Stimulated activated naive CD8-positive, alpha-beta T cell treated with anti-CD3 and anti-CD28 coated beads, Interleukin-15, amount 100 ng/mL, for 72 hours (primary cell): ENCODE measurements at regions not wholly inside any gene's neighbourhood (a gene's known extent, or its start where the extent isn't known, plus 50 kb on each side); places are given as distances from the start of the nearest gene placed in this dataset.

ENCODE experiments used
- ATAC-seq: fragments of 150-1000 bp; cut with Tn5 transposase; 2 replicates; pipeline ENCODE4 v1.10.0; 2021; ENCODE audit warnings: mild to moderate bottlenecking, moderate library complexity
- DNase-seq, 2 donors: peaks; one replicate each; pipeline ENCODE4 v3.0.0; 2021 to 2022
- H3K27ac Mint-ChIP-seq, 2 donors: one replicate each; pipeline ENCODE4 v1.8.0; 2022; ENCODE audit warnings: mild to moderate bottlenecking in 2 of 2, mixed read lengths in 2 of 2, moderate library complexity in 2 of 2
- H3K27me3 Mint-ChIP-seq: one replicate; pipeline ENCODE4 v1.8.0; 2022; ENCODE audit warnings: mixed read lengths
- H3K4me1 Mint-ChIP-seq: one replicate; pipeline ENCODE4 v1.8.0; 2022; ENCODE audit warnings: mild to moderate bottlenecking, mixed read lengths
- H3K4me3 Mint-ChIP-seq, 2 donors: one replicate each; pipeline ENCODE4 v1.8.0; 2022; ENCODE audit warnings: mild to moderate bottlenecking in 2 of 2, mixed read lengths in 2 of 2, moderate library complexity in 1 of 2
- H3K9me3 Mint-ChIP-seq, 2 donors: one replicate each; pipeline ENCODE4 v1.8.0; 2022; ENCODE audit warnings: mixed read lengths in 2 of 2

DNA sequence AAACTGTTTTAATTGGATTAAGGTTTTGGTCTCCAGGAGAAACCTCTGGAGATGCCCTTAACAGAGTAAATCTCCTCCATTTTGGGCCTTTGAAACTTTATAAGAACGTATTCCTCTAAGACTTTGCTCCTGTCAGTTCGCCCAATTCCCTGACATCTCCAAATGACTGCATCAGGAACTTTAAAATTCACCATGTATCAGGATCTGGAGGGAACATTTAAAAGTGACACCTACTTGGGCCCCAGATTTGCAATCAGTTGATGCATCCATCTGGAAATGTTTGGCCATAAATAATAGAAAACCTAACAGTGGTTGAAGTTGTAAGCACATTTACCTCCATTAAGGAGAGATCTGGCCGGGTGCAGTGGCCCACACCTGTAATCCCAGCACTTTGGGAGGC is 144.1 kb upstream of the WSCD2 start:
- DNase-seq (no peak), ATAC-seq (no peak)
- Mint-ChIP-seq H3K4me1 (no peaks in the 10 kb centered on the region), H3K27me3 (peaks cover 19% of the 10 kb centered on the region), H3K27ac (no peak overlapping the region), H3K9me3 (no peaks in the 10 kb centered on the region), H3K4me3 (no peak overlapping the region)

DNA sequence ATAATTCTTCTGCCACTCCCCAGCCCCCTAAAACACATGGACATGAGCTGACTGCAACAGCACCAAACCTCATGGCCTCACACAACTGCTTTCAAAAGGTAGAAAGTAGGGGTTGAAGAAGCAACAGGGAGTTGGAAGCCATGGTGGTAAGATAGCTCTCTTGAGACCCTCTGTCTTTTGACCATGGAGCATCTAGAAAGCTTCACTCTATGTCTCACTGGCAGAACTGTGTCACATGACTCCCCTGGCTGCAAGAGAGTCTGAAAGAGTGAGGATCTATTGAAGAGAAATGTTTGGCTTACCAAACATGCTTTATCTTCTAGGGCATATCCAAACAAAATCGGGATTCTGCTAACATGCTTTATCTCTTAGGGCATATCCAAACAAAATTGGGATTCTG is 142.9 kb upstream of the WSCD2 start:
- ATAC-seq (no peak), DNase-seq (no peak)
- H3K27me3 Mint-ChIP-seq: peaks cover 19% of the 10 kb centered on the region
- H3K9me3 Mint-ChIP-seq: no peaks in the 10 kb centered on the region
- no peak overlapping the region for H3K27ac Mint-ChIP-seq
- no peaks in the 10 kb centered on the region for H3K4me1 Mint-ChIP-seq
- no peak overlapping the region for H3K4me3 Mint-ChIP-seq

DNA sequence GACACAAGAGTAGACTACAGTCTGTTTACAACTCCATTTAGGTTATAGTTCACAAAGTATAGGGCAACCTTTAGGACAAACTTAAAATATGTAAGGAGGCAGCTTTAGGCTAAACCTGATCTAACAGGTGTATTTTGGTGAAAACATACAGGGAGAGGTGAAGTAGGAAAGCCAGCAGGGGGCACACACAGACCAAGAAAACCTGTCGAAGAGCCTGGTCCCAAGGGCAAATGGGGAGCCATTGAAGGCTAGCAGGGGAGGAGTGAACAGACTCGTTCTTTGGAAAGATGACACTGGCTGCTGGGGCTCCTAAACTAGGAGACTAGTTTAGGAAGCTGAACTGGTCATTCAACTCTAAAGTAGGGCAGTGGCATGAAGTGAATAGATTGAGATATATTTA is 138.8 kb upstream of the WSCD2 start:
- DNase-seq (peak; percentile 17 to 27), ATAC-seq (no peak)
- no peaks in the 10 kb centered on the region for H3K4me1 Mint-ChIP-seq
- no peaks in the 10 kb centered on the region for H3K9me3 Mint-ChIP-seq
- H3K27ac Mint-ChIP-seq: no peak overlapping the region
- H3K4me3 Mint-ChIP-seq: no peak overlapping the region
- H3K27me3 Mint-ChIP-seq: peaks cover 15% of the 10 kb centered on the region

DNA sequence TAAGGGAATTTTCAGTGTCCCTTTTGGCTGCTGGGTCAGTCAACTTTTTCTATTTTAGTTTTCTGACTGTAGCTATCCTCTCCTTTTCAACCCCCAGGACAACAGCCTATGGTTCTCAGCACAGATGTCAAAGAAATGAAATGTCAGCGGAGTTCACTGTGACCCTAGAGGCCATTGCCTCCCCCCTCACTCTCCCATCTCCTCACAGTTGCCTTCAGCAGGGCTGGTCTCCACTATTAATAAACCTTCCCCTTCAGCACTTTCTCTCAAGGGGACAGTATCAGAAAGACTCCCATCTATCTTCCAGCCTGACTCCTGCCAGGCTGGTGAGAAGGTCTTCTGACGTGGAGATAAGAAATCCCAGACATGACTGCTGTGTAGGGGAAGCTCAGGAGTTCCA is 137.1 kb upstream of the WSCD2 start:
- ATAC-seq (no peak), DNase-seq (no peak)
- Mint-ChIP-seq H3K4me3 (no peak overlapping the region), H3K27me3 (peaks cover 26% of the 10 kb centered on the region), H3K4me1 (no peaks in the 10 kb centered on the region), H3K27ac (no peak overlapping the region), H3K9me3 (no peaks in the 10 kb centered on the region)

DNA sequence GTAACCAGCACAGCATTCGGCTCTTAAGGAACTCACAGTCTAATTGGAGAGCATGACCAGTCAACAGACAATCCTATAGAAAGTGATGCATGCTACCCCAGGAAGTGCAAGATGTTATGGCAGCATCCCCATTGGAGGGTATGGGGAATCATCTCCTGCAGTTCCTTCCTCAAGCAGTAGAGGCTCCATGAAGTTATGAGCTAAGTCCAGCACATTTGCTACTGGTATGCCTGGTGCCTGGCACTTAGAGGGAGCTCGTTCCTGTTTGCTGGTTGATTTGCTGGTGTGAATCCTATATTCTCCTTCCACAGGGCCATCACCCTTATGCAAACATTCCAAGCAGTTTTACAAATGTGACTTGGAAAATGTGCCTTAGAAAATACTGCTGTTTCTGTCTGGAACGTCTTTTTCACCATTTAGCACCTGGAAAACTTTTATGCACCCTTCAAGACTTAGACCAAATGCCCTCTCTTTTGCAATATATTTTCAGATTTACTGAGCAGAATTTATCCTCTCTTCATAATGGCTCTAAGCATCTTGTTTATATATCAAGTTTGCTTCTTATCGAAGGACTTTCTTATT is 136.1 kb upstream of the WSCD2 start:
- ATAC-seq (peak; percentile 64), DNase-seq (peak; percentile 2 to 11)
- H3K4me1 Mint-ChIP-seq: no peaks in the 10 kb centered on the region
- no peaks in the 10 kb centered on the region for H3K9me3 Mint-ChIP-seq
- peaks cover 34% of the 10 kb centered on the region for H3K27me3 Mint-ChIP-seq
- no peak overlapping the region for H3K4me3 Mint-ChIP-seq
- no peak overlapping the region for H3K27ac Mint-ChIP-seq

DNA sequence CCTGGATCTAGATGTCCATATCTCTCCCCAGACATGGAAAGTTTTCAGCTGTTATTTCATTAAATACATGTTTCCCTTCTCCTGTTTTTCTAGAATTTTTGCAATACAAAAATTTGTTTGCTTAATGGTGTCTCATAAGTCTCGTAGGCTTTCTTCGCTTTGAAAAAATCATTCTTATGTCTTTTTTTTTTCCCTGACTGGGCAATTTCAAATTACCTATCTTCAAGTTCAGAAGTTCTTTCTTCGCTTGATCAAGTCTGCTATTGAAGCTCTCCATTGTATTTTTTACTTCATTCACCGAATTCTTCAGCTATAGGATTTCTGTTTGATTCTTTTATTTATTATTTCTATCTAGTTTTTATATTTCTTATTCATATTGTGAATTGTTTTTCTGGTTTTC is 130.2 kb upstream of the WSCD2 start:
- ATAC-seq (no peak), DNase-seq (no peak)
- Mint-ChIP-seq H3K27me3 (peaks cover 31% of the 10 kb centered on the region), H3K9me3 (peaks cover 0 to 8% of the 10 kb centered on the region in 2 donors), H3K27ac (no peak overlapping the region), H3K4me1 (no peaks in the 10 kb centered on the region), H3K4me3 (no peak overlapping the region)

DNA sequence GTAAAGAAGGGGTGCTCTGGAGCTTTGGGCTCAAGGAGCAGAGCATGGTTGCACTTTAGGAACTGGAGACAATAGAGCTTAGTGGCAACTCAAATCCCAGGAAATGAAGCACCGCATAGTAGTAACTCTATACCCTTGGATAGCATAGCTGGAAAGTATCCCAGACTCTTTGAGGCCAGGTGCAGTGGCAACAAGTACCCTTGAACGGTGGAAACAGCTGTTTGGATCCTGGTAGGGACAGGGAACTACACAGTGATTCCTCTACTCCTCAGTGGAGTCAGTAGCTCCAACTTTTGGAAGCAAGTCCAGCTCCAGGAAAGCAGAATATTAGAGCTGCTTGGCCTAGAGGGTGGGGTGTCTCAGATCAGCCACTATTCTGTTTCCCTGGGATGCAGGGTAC is 129.0 kb upstream of the WSCD2 start:
- Mint-ChIP-seq H3K9me3 (peaks cover 0 to 8% of the 10 kb centered on the region in 2 donors), H3K4me3 (no peak overlapping the region), H3K27ac (no peak overlapping the region), H3K27me3 (peaks cover 28% of the 10 kb centered on the region), H3K4me1 (no peaks in the 10 kb centered on the region)
- DNase-seq (no peak), ATAC-seq (no peak)

DNA sequence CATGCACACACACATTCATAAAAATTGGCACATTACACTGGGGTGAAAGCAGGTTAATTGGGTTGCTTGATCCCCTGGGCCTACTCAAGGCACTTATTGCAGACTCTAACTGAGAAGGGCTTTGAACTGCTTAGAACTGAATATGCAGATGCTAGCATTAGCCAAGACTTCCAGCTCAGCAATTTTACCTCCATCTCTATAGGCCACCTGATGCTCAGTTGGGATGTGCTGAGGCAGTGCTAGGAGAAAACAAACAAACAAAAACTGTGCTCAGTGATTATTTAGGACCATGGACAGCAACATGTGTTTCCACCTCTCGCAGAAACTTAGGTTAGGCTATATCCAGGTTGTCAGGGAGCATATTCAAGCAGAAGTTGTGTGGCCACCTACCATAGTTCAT is 124.8 kb upstream of the WSCD2 start:
- no peak overlapping the region for H3K27ac Mint-ChIP-seq
- no peak for DNase-seq
- H3K4me3 Mint-ChIP-seq: no peak overlapping the region
- H3K9me3 Mint-ChIP-seq: peaks cover 0 to 6% of the 10 kb centered on the region in 2 donors
- no peak for ATAC-seq
- H3K4me1 Mint-ChIP-seq: peaks cover 4% of the 10 kb centered on the region
- peaks cover 15% of the 10 kb centered on the region for H3K27me3 Mint-ChIP-seq

DNA sequence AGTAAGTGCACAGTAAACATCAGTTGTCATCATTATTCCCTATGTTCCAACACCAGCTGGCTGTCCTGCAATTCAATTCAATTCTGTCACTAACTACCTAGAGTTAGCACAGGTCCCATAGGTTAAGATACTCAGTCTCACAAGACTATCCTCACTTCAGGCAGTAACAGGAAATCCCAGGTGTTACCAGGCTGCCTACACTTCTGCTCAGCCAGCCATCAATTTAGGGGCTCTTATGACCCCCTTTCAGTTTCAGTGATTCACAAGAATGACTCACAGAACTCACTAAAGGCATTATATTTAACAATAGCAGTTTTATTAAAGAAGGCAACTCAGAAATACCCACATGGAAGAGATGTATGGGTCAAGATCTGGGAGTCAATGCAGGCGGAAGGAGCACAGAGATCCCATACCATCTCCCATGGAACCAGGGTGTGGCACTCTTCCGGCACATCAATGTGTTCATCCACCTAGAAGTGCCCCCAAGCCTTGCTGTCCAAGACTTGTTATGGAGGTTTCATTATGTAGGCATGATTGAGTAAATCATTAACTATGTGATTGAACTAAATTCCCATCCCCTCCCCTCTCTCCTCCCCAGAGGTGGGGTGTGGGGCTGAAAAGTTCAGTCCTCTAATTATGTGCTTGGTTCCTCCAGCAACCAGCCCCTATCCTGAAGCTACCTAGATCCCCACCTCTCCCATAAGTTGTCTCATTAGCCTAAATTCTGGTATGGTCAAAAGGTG is 120.8 kb upstream of the WSCD2 start:
- Mint-ChIP-seq H3K4me1 (peaks cover 4% of the 10 kb centered on the region), H3K27me3 (peaks cover 19% of the 10 kb centered on the region), H3K4me3 (no peak overlapping the region), H3K27ac (no peak overlapping the region), H3K9me3 (no peaks in the 10 kb centered on the region)
- ATAC-seq (peak; percentile 48), DNase-seq (no peak)

DNA sequence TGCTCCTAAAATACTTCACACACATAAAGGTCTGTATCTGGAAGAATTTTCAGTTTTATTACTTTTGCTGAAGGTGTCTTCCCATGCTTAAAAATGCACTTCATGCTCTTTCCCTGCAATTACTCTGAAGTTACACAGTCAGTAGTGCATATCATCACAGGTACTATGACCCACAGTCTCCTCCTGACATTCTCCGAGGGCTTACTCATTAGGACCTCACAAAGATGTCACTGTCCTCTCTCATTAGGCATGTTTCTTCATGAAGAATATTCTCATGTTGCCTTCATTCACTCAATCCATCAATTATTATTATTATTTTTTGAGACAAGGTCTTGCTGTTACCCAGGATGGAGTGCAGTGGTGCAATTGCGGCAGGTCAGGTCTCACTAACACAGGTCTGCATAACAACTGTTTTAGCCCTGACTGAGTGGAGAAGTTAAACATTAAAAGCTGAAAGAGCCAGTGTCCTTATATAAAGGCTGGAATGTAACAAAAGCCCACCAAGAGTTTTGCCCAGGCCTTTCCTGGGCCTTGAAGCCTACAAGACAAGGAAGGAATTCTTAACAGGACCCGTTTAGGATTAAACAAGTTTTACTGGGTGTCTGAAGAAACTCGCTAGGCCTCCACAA is 119.5 kb upstream of the WSCD2 start:
- peaks cover 28% of the 10 kb centered on the region for H3K27me3 Mint-ChIP-seq

DNA sequence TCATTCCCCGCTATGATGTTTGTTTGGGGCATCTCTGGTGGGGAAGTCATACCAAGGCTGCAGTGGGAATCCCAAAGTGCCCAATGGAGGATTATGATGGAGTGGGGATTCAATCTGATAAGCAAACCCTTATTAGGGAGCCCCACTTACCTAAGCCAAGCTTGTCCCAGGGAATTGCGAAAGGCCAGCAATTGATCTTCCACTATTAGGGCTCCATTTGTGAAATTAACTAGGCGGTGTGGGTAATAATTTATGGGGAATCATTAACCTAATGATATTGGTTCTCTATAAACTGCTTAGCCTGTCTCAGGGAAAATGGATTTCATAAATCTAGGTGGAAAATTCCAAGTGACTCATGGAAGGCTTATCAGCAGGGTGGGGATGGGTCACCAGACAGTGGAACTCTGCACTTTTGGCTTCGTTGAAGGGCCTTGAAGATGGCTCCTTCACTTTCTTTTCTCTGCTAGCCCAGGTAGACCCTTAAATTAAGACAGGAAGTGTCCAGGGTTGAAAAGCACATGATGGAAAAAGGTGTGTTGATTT is 113.0 kb upstream of the WSCD2 start:
- no peak overlapping the region for H3K4me3 Mint-ChIP-seq
- H3K4me1 Mint-ChIP-seq: no peaks in the 10 kb centered on the region
- H3K27me3 Mint-ChIP-seq: peaks cover 16% of the 10 kb centered on the region
- no peak for DNase-seq
- ATAC-seq: no peak
- H3K27ac Mint-ChIP-seq: no peak overlapping the region
- H3K9me3 Mint-ChIP-seq: no peaks in the 10 kb centered on the region

More for the DNA sequence above, 119.5 kb upstream of the WSCD2 start:
- peaks cover 4% of the 10 kb centered on the region for H3K4me1 Mint-ChIP-seq
- no peak for DNase-seq
- no peak overlapping the region for H3K27ac Mint-ChIP-seq
- H3K4me3 Mint-ChIP-seq: no peak overlapping the region
- ATAC-seq: no peak
- H3K9me3 Mint-ChIP-seq: no peaks in the 10 kb centered on the region

DNA sequence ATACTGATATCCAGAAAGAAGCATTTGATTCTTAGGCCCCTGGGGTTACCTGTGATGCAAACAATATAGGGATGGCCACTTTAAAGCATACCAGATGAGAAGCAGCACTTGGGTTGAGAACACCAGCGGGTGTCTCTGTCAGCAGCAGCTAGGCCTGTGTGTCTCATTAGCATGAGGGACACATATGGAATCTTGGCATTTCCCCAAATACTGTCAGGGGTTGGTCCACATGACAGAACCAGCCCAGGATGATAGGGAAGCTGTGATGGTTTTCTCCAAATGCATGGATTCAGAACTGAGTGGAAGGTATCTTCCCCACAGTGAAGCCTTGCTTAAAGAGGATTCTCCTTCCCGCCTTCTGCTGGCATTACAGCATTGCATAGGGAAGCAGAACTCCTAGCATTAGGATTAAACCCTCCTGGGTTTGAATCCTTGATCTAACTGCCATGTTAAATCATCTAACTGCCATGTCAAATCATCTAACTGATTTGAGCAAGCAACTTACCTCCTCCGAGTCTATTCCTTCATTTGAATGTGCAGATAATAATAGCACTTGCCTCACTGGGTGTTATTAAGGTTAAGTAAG is 111.5 kb upstream of the WSCD2 start:
- Mint-ChIP-seq H3K4me1 (no peaks in the 10 kb centered on the region), H3K27ac (no peak overlapping the region), H3K9me3 (no peaks in the 10 kb centered on the region), H3K27me3 (peaks cover 16% of the 10 kb centered on the region), H3K4me3 (no peak overlapping the region)
- DNase-seq (no peak), ATAC-seq (no peak)

DNA sequence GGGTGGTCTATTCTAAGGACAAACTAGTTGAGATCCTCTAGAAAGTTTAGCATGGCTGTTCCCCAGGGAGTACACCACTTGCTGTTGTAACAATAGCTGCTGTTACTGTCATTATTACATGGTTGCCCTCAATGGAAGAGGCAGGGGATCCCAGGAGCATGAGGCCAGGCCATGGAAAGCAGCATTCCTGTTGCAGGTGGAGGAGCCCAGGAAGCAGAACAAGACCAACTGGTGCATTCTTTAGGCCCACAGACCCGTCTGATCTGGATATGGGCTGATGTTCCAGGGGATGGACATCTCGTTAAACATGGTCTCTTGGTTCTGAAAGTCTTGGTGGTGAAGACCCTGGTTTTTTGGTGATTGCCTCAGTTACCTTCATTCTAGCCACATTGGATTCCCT is 109.2 kb upstream of the WSCD2 start:
- no peaks in the 10 kb centered on the region for H3K4me1 Mint-ChIP-seq
- no peak for ATAC-seq
- no peak overlapping the region for H3K4me3 Mint-ChIP-seq
- no peak overlapping the region for H3K27ac Mint-ChIP-seq
- no peaks in the 10 kb centered on the region for H3K9me3 Mint-ChIP-seq
- DNase-seq: no peak
- no peaks in the 10 kb centered on the region for H3K27me3 Mint-ChIP-seq

DNA sequence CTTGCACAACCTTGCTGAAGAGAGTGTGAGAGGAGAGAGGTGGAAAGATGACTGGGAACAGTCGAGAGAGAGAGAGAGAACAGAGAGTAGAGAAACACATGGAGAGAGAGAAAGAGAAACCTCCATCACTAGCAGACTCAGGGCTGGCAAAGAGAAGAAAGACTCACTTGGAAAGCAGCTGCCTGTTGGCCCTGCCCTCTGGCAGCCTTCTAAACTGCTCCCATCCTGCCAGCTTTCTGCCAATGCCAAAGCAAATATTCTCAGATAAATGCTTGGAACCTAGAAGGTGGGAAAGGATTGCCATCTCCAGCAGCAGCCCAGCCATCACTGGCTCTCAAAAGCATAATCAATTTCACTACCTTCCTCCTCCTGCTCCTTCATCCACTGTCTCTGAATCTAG is 107.9 kb upstream of the WSCD2 start:
- no peak overlapping the region for H3K27ac Mint-ChIP-seq
- no peak for ATAC-seq
- no peaks in the 10 kb centered on the region for H3K27me3 Mint-ChIP-seq
- no peaks in the 10 kb centered on the region for H3K4me1 Mint-ChIP-seq
- H3K9me3 Mint-ChIP-seq: no peaks in the 10 kb centered on the region
- DNase-seq: no peak
- H3K4me3 Mint-ChIP-seq: no peak overlapping the region

DNA sequence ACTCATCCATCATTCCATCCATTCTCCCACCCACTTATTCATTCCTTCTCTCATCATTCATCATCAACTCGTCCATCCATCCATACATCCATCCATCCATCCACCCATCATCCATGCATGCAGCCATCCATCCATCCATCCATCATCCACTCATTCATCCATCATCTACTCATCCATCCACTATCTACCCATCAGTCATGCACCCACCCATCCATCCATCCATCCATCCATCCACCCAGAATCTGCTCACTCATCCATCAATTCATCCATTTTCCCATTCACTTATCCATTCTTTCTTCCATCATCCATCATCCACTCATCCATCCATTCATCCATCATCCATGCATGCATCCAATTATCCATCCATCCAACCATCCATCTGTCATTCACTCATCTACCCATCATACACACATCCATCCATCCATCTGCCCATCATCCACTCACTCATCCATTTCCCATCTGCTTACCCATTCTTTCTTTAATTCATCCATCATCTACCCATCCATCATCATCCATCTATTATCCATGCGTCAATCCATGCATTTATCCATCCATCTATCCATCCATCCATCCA is 107.1 kb upstream of the WSCD2 start:
- no peak for ATAC-seq
- Mint-ChIP-seq H3K4me1 (no peaks in the 10 kb centered on the region), H3K27me3 (no peaks in the 10 kb centered on the region), H3K4me3 (no peak overlapping the region), H3K9me3 (no peaks in the 10 kb centered on the region), H3K27ac (no peak overlapping the region)
- no peak for DNase-seq
